HCT116 (cell line): ENCODE measurements at regions not wholly inside any gene's neighbourhood (a gene's known extent, or its start where the extent isn't known, plus 50 kb on each side); places are given as distances from the start of the nearest gene placed in this dataset.

ENCODE experiments used
- ATAC-seq: fragments of 200-7000 bp; cut with Tn5 transposase; 2 replicates; pipeline ENCODE4 v1.9.1; 2020; ENCODE audit warnings: mild to moderate bottlenecking, moderate library complexity
- BruUV-seq: library from RNA; stranded (reverse); fragments of 400-500 nt; replicated peaks from 2 replicates; lab custom pipeline; 2021; lab: Mats Ljungman, UMichigan
- CTCF ChIA-PET: fragments of 300-600 bp; sonication (Branson Sonifier 250); formaldehyde crosslinking; loops from one replicate; lab custom pipeline; 2021; ENCODE audit warnings: antibody characterized with exemption; lab: Charles Lee
- POLR2A ChIA-PET: fragments of 300-600, 350-600 bp; sonication (Branson Sonifier 250); formaldehyde crosslinking; loops from one replicate; lab custom pipeline; 2021; ENCODE audit warnings: antibody characterized with exemption; lab: Charles Lee
- RAD21 ChIA-PET, 2 experiments: fragments of 300-600 bp; sonication (Branson Sonifier 250); formaldehyde crosslinking; loops; one replicate each; lab custom pipeline; 2023; ENCODE audit warnings: low total read pairs in 2 of 2; ENCODE audit not compliant: uncharacterized antibody in 2 of 2, unreplicated experiment in 2 of 2, low non-redundant PET in 1 of 2; lab: Charles Lee
- DNase-seq: peaks from one replicate; pipeline ENCODE4 v3.0.0-alpha.2; 2010; ENCODE audit warnings: low read depth, low spot score
- H2AFZ ChIP-seq: fragments of 200-600 bp; shearing (Covaris generic), sonication (generic); 2 replicates; pipeline ENCODE4 v1.6.1; 2017; ENCODE audit warnings: low read depth, mixed run types, mixed read lengths, antibody characterized with exemption, low read length; ENCODE audit not compliant: poor library complexity, severe bottlenecking
- H3K27ac ChIP-seq: 2 replicates; pipeline ENCODE4 v1.5.1; 2012; ENCODE audit warnings: low read depth, low read length
- H3K27me3 ChIP-seq: fragments of 200-600 bp; sonication (generic); 2 replicates; pipeline ENCODE4 v1.6.1; 2016; ENCODE audit warnings: mixed run types, low read length, mixed read lengths; ENCODE audit not compliant: insufficient read depth
- H3K36me3 ChIP-seq, 2 experiments: fragments of 200-500 bp in 1 of 2; fragments of 200-600 bp in 1 of 2; sonication (Bioruptor generic) in 1 of 2; sonication (generic) in 1 of 2; 2 replicates each; pipeline versions ENCODE4 v1.5.1 to v1.6.1; 2014 to 2016; ENCODE audit warnings: low read length in 2 of 2, inconsistent platforms in 1 of 2, mixed read lengths in 1 of 2, mixed run types in 1 of 2; ENCODE audit not compliant: insufficient read depth in 2 of 2, control insufficient read depth in 1 of 2
- H3K4me1 ChIP-seq, 2 experiments: fragments of 200-600 bp in 1 of 2; sonication (generic) in 1 of 2; 2 replicates each; pipeline versions ENCODE4 v1.5.1 to v1.6.1; 2012 to 2017; ENCODE audit warnings: low read length in 2 of 2, inconsistent platforms in 1 of 2, mild to moderate bottlenecking in 1 of 2, mixed read lengths in 1 of 2, mixed run types in 1 of 2, moderate library complexity in 1 of 2; ENCODE audit not compliant: insufficient read depth in 2 of 2, control insufficient read depth in 1 of 2
- H3K4me2 ChIP-seq: fragments of 200-600 bp; sonication (generic); 2 replicates; pipeline ENCODE4 v1.6.1; 2017; ENCODE audit warnings: mixed run types, low read length, mixed read lengths
- H3K4me3 ChIP-seq, 2 experiments: fragments of 200-600 bp in 1 of 2; sonication (generic) in 1 of 2; replicated peaks in 1 of 2; 2 replicates each; pipeline ENCODE4 v1.5.1; 2011 to 2016; ENCODE audit warnings: low read length in 2 of 2, control low read depth in 1 of 2, low read depth in 1 of 2, mild to moderate bottlenecking in 1 of 2, mixed read lengths in 1 of 2, mixed run types in 1 of 2
- H3K79me2 ChIP-seq: fragments of 200-600 bp; sonication (generic); 2 replicates; pipeline ENCODE4 v1.6.1; 2017; ENCODE audit warnings: mild to moderate bottlenecking, mixed run types, low read length, moderate library complexity, mixed read lengths; ENCODE audit not compliant: insufficient read depth
- H3K9ac ChIP-seq: fragments of 200-600 bp; sonication (generic); 2 replicates; pipeline ENCODE4 v1.6.1; 2016; ENCODE audit warnings: low read length, mixed read lengths
- H3K9me2 ChIP-seq: fragments of 200-600 bp; sonication (generic), shearing (Covaris generic); 2 replicates; pipeline ENCODE4 v1.6.1; 2017; ENCODE audit warnings: mixed run types, mild to moderate bottlenecking, moderate library complexity; ENCODE audit not compliant: insufficient read depth
- H3K9me3 ChIP-seq, 2 experiments: fragments of 200-500 bp in 1 of 2; fragments of 200-600 bp in 1 of 2; sonication (Bioruptor generic) in 1 of 2; sonication (generic) in 1 of 2; 2 replicates each; pipeline ENCODE4 v1.6.1; 2014 to 2017; ENCODE audit warnings: low read length in 2 of 2, mixed read lengths in 2 of 2, inconsistent platforms in 1 of 2, low read depth in 1 of 2, mild to moderate bottlenecking in 1 of 2, mixed run types in 1 of 2, moderate library complexity in 1 of 2; ENCODE audit not compliant: control insufficient read depth in 1 of 2, insufficient read depth in 1 of 2
- H4K20me1 ChIP-seq: fragments of 200-600 bp; sonication (generic), shearing (Covaris generic); 2 replicates; pipeline ENCODE4 v1.6.1; 2017; ENCODE audit warnings: mixed run types, mild to moderate bottlenecking, moderate library complexity; ENCODE audit not compliant: insufficient read depth
- CBX3 ChIP-seq: IDR thresholded peaks from 2 replicates; pipeline ENCODE4 v1.6.1; 2012; ENCODE audit warnings: low read depth
- CEBPB ChIP-seq: IDR thresholded peaks from 2 replicates; pipeline ENCODE4 v1.6.1; 2012; ENCODE audit warnings: low read depth
- EGR1 ChIP-seq: IDR thresholded peaks from 2 replicates; pipeline ENCODE4 v1.6.1; 2012; ENCODE audit warnings: low read depth
- FOSL1 ChIP-seq: IDR thresholded peaks from 2 replicates; pipeline ENCODE4 v1.6.1; 2012; ENCODE audit warnings: low read depth
- POLR2A ChIP-seq: IDR thresholded peaks from 2 replicates; pipeline ENCODE4 v1.7.0; 2011; ENCODE audit warnings: borderline replicate concordance; ENCODE audit not compliant: insufficient read depth, insufficient read length; ENCODE audit errors: extremely low read depth
- RAD21 ChIP-seq: IDR thresholded peaks from 2 replicates; pipeline ENCODE4 v1.6.1; 2012; ENCODE audit warnings: low read depth, mild to moderate bottlenecking
- SRF ChIP-seq: IDR thresholded peaks from 2 replicates; pipeline ENCODE4 v1.6.1; 2012; ENCODE audit warnings: low read depth
- YY1 ChIP-seq: IDR thresholded peaks from 2 replicates; pipeline ENCODE4 v1.6.1; 2011; ENCODE audit warnings: low read length, low read depth, moderate library complexity, mild to moderate bottlenecking; ENCODE audit not compliant: insufficient replicate concordance; ENCODE audit errors: extremely low read depth
- intact Hi-C: fragments of 100-400 bp; cut with micrococcal nuclease; formaldehyde crosslinking; loops from 2 replicates; pipeline ENCODE4 v1.10.0; 2022
- TF ChIP-seq, protein P1 (sequence below): IDR thresholded peaks from 2 replicates; pipeline ENCODE4 v1.6.1; 2012
- TF ChIP-seq, protein P2 (sequence below): IDR thresholded peaks from 2 replicates; pipeline ENCODE4 v1.6.1; 2011; ENCODE audit warnings: mild to moderate bottlenecking, low read length, moderate library complexity; ENCODE audit not compliant: insufficient replicate concordance; ENCODE audit errors: extremely low read depth

DNA sequence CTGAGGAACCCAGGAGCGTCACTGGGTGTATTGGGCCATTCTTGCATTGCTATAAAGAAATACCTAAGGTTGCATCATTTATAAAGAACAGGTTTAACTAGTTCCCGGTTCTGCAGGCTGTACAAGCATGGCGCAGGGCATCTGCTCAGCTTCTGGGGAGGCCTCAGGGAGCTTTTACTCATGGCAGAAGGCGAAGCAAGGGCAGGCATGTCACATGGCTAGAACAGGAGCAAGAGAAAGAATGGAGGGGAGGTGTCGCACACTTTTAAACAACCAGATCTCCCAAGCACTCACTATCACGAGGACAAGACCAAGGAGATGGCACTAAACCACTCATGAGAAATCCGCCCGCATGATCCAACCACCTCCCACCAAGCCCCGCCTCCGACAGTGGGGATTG lies 65.2 kb downstream of the PSMG1 start (continued):
- TF ChIP-seq, protein P1, sequence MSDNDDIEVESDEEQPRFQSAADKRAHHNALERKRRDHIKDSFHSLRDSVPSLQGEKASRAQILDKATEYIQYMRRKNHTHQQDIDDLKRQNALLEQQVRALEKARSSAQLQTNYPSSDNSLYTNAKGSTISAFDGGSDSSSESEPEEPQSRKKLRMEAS, result no peak
- TF ChIP-seq YY1 (no peak), CEBPB (no peak), RAD21 (no peak), EGR1 (no peak), CBX3 (no peak), FOSL1 (no peak)

DNA sequence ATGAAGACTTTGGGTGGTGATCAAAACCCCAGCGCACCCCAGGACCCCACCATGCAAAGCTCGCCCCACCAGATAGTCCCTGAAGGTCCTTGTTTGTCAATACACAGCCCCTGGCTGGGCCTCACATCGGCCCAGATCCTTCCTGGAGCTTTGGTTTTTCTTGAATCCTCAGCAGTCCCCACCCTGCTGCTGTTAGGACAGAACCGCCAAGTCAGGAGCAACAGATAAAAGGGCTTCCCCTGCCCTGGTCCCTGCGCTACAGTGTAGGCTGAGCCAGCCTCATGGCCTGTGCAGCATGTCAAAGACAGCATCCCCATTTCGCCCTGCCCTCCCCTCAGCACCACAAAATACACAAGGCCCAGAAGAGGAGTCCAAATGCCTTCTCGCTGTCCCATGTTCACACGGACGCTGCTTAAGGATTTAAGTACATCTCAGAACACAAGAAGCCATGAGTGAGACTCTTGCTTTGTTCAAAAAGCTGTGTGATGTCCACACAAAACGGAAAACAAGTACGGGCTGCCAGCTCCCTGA lies 65.7 kb downstream of the PSMG1 start:
- H2AFZ ChIP-seq, result no peak overlapping the region
- no peaks in the 10 kb centered on the region for H3K9me2 ChIP-seq
- TF ChIP-seq YY1 (no peak), POLR2A (no peak), SRF (no peak)
- TF ChIP-seq, protein P2, sequence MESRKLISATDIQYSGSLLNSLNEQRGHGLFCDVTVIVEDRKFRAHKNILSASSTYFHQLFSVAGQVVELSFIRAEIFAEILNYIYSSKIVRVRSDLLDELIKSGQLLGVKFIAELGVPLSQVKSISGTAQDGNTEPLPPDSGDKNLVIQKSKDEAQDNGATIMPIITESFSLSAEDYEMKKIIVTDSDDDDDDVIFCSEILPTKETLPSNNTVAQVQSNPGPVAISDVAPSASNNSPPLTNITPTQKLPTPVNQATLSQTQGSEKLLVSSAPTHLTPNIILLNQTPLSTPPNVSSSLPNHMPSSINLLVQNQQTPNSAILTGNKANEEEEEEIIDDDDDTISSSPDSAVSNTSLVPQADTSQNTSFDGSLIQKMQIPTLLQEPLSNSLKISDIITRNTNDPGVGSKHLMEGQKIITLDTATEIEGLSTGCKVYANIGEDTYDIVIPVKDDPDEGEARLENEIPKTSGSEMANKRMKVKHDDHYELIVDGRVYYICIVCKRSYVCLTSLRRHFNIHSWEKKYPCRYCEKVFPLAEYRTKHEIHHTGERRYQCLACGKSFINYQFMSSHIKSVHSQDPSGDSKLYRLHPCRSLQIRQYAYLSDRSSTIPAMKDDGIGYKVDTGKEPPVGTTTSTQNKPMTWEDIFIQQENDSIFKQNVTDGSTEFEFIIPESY, result no peak
- no peak overlapping the region for H3K4me2 ChIP-seq
- POLR2A ChIA-PET, result no interaction called here
- no peaks in the 10 kb centered on the region for H3K36me3 ChIP-seq
- no peaks in the 10 kb centered on the region for H3K79me2 ChIP-seq
- H3K4me1 ChIP-seq, result no peaks in the 10 kb centered on the region; a peak in 1 of 4 replicates
- no peak overlapping the region for H3K9ac ChIP-seq
- RAD21 ChIA-PET, result no interaction called here
- H3K27me3 ChIP-seq, result no peaks in the 10 kb centered on the region
- BruUV-seq, result no TSS peak
- no peaks in the 10 kb centered on the region for H3K9me3 ChIP-seq
- DNase-seq (no peak), ATAC-seq (no peak)
- no peaks in the 10 kb centered on the region for H4K20me1 ChIP-seq
- H3K4me3 ChIP-seq, result no peak overlapping the region
- CTCF ChIA-PET, result no interaction called here
- H3K27ac ChIP-seq, result no peak overlapping the region
- intact Hi-C loops, result no loop called here
